Liver (tissue), 7 donors: ENCODE measurements at regions not wholly inside any gene's neighbourhood (a gene's known extent, or its start where the extent isn't known, plus 50 kb on each side); places are given as distances from the start of the nearest gene placed in this dataset.

Experiments used
- DNase-seq: peaks from one replicate; pipeline ENCODE4 v3.0.0-alpha.2; 2017; ENCODE audit warnings: low spot score
- H3K27ac ChIP-seq, 2 donors: one replicate each; pipeline ENCODE4 v1.7.0; 2013; ENCODE audit warnings: inconsistent platforms in 2 of 2, low read length in 2 of 2, control low read depth in 1 of 2, low read depth in 1 of 2, mild to moderate bottlenecking in 1 of 2
- H3K27me3 ChIP-seq, 4 donors: one replicate each; pipeline versions ENCODE4 v1.6.1 to v1.7.0; 2013; ENCODE audit warnings: low read length in 3 of 4, inconsistent platforms in 1 of 4, mild to moderate bottlenecking in 1 of 4, moderate library complexity in 1 of 4; ENCODE audit not compliant: control insufficient read depth in 4 of 4, insufficient read depth in 4 of 4
- H3K36me3 ChIP-seq, 4 donors: one replicate each; pipeline versions ENCODE4 v1.6.1 to v1.7.0; 2013; ENCODE audit warnings: low read length in 3 of 4, mild to moderate bottlenecking in 3 of 4, low read depth in 1 of 4, moderate library complexity in 1 of 4; ENCODE audit not compliant: control insufficient read depth in 4 of 4, insufficient read depth in 3 of 4
- H3K4me1 ChIP-seq, 4 donors: one replicate each; pipeline versions ENCODE4 v1.6.1 to v1.7.0; 2013; ENCODE audit warnings: low read length in 3 of 4, mild to moderate bottlenecking in 3 of 4, moderate library complexity in 1 of 4; ENCODE audit not compliant: control insufficient read depth in 4 of 4, insufficient read depth in 4 of 4
- H3K4me3 ChIP-seq, 3 donors: one replicate each; pipeline versions ENCODE4 v1.6.1 to v1.7.0; 2013; ENCODE audit warnings: low read length in 3 of 3, control low read depth in 1 of 3, low read depth in 1 of 3, mild to moderate bottlenecking in 1 of 3
- H3K9ac ChIP-seq, 2 donors: one replicate each; pipeline ENCODE4 v1.7.0; 2013; ENCODE audit warnings: low read length in 2 of 2, mild to moderate bottlenecking in 2 of 2, moderate library complexity in 2 of 2, control low read depth in 1 of 2, low read depth in 1 of 2
- H3K9me3 ChIP-seq, 4 donors: one replicate each; pipeline versions ENCODE4 v1.6.1 to v1.7.0; 2013; ENCODE audit warnings: low read length in 3 of 4; ENCODE audit not compliant: control insufficient read depth in 4 of 4
- GABPA ChIP-seq, 2 donors: IDR thresholded peaks in 1 of 2; conservative IDR thresholded peaks in 1 of 2; 2 replicates each; pipeline ENCODE4 v1.6.1; 2016; ENCODE audit warnings: antibody characterized with exemption in 2 of 2, mild to moderate bottlenecking in 1 of 2, moderate library complexity in 1 of 2
- HNF4A ChIP-seq, 2 donors: conservative IDR thresholded peaks; 2 replicates each; pipeline ENCODE4 v1.6.1; 2016; ENCODE audit warnings: antibody characterized with exemption in 2 of 2, mild to moderate bottlenecking in 2 of 2
- HNF4G ChIP-seq: IDR thresholded peaks from 2 replicates; pipeline ENCODE4 v1.6.1; 2016; ENCODE audit warnings: antibody characterized with exemption
- JUND ChIP-seq, 2 donors: IDR thresholded peaks; 2 replicates each; pipeline ENCODE4 v1.6.1; 2016; ENCODE audit warnings: antibody characterized with exemption in 2 of 2
- RAD21 ChIP-seq, 2 donors: IDR thresholded peaks; 2 replicates each; pipeline ENCODE4 v1.6.1; 2016; ENCODE audit warnings: antibody characterized with exemption in 2 of 2, mild to moderate bottlenecking in 2 of 2
- RXRA ChIP-seq, 2 donors: IDR thresholded peaks; 2 replicates each; pipeline ENCODE4 v1.6.1; 2017 to 2018; ENCODE audit warnings: antibody characterized with exemption in 2 of 2, mild to moderate bottlenecking in 1 of 2
- YY1 ChIP-seq: IDR thresholded peaks from 2 replicates; pipeline ENCODE4 v1.6.1; 2016; ENCODE audit warnings: antibody characterized with exemption, mild to moderate bottlenecking
- WGBS: extraction: QIAGEN DNeasy Blood & Tissue Kit; methylation state at CpG from one replicate; pipeline ENCODE4 v1.1.7; 2013; 5-methylcytosine and 5-hydroxymethylcytosine counted together
- TF ChIP-seq, protein P1 (sequence below): IDR thresholded peaks from 2 replicates; pipeline ENCODE4 v1.6.1; 2016; ENCODE audit warnings: antibody characterized with exemption, mild to moderate bottlenecking
- TF ChIP-seq, protein P2 (sequence below): IDR thresholded peaks from 2 replicates; pipeline ENCODE4 v1.6.1; 2016; ENCODE audit warnings: antibody characterized with exemption
- TF ChIP-seq, protein P3 (sequence below): IDR thresholded peaks from 2 replicates; pipeline ENCODE4 v1.6.1; 2016; ENCODE audit warnings: antibody characterized with exemption
- donor health status: healthy.
- donor health status: healthy.
- donor health status: healthy.
- donor health status: healthy.

GRCh38 chr2:113829761-113830160 is 60.1 kb upstream of the ACTR3 start:
- DNase-seq = no peak
- H3K27ac ChIP-seq = no peak overlapping the region
- TF ChIP-seq, protein P1, sequence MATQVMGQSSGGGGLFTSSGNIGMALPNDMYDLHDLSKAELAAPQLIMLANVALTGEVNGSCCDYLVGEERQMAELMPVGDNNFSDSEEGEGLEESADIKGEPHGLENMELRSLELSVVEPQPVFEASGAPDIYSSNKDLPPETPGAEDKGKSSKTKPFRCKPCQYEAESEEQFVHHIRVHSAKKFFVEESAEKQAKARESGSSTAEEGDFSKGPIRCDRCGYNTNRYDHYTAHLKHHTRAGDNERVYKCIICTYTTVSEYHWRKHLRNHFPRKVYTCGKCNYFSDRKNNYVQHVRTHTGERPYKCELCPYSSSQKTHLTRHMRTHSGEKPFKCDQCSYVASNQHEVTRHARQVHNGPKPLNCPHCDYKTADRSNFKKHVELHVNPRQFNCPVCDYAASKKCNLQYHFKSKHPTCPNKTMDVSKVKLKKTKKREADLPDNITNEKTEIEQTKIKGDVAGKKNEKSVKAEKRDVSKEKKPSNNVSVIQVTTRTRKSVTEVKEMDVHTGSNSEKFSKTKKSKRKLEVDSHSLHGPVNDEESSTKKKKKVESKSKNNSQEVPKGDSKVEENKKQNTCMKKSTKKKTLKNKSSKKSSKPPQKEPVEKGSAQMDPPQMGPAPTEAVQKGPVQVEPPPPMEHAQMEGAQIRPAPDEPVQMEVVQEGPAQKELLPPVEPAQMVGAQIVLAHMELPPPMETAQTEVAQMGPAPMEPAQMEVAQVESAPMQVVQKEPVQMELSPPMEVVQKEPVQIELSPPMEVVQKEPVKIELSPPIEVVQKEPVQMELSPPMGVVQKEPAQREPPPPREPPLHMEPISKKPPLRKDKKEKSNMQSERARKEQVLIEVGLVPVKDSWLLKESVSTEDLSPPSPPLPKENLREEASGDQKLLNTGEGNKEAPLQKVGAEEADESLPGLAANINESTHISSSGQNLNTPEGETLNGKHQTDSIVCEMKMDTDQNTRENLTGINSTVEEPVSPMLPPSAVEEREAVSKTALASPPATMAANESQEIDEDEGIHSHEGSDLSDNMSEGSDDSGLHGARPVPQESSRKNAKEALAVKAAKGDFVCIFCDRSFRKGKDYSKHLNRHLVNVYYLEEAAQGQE = no peak
- no peaks in the 10 kb centered on the region for H3K36me3 ChIP-seq
- H3K27me3 ChIP-seq = no peaks in the 10 kb centered on the region
- no peaks in the 10 kb centered on the region for H3K9me3 ChIP-seq
- H3K4me1 ChIP-seq = no peaks in the 10 kb centered on the region
- 70% methylated on average over 5 of the region's 5 CpGs for WGBS
- H3K4me3 ChIP-seq = no peak overlapping the region
- H3K9ac ChIP-seq = no peak overlapping the region

DNA sequence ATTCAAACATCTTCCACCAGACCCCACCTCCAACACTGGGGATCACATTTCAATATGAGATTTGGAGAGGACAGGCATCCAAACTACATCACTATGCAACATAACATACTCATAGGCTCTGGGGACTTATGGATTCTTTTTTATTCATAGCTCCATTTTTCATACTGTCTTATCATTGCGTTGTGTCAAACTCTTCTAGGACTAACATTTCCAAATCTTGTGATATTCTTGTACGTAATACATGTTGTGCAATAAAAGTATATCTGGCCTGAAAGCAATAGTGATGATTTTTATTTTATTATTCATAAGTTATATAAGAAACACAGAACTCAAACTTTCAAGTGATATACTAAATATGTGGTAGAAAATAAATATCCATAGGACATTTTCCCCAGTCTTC is 60.6 kb upstream of the ACTR3 start:
- no peak overlapping the region for H3K27ac ChIP-seq
- H3K4me1 ChIP-seq = no peaks in the 10 kb centered on the region
- H3K27me3 ChIP-seq = no peaks in the 10 kb centered on the region
- H3K36me3 ChIP-seq = no peaks in the 10 kb centered on the region
- H3K9ac ChIP-seq = no peak overlapping the region
- WGBS = 86% methylated on average over 2 of the region's 2 CpGs
- no peak for TF ChIP-seq RAD21 (IDR thresholded peaks at IDR 0.05)
- TF ChIP-seq, protein P2, sequence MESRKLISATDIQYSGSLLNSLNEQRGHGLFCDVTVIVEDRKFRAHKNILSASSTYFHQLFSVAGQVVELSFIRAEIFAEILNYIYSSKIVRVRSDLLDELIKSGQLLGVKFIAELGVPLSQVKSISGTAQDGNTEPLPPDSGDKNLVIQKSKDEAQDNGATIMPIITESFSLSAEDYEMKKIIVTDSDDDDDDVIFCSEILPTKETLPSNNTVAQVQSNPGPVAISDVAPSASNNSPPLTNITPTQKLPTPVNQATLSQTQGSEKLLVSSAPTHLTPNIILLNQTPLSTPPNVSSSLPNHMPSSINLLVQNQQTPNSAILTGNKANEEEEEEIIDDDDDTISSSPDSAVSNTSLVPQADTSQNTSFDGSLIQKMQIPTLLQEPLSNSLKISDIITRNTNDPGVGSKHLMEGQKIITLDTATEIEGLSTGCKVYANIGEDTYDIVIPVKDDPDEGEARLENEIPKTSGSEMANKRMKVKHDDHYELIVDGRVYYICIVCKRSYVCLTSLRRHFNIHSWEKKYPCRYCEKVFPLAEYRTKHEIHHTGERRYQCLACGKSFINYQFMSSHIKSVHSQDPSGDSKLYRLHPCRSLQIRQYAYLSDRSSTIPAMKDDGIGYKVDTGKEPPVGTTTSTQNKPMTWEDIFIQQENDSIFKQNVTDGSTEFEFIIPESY = no peak
- TF ChIP-seq JUND (IDR thresholded peaks at IDR 0.05) = no peak
- TF ChIP-seq, protein P3, sequence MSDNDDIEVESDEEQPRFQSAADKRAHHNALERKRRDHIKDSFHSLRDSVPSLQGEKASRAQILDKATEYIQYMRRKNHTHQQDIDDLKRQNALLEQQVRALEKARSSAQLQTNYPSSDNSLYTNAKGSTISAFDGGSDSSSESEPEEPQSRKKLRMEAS = no peak
- no peak for TF ChIP-seq HNF4G
- TF ChIP-seq HNF4A (conservative IDR thresholded peaks at IDR 0.05) = no peak
- no peak for TF ChIP-seq GABPA (IDR thresholded peaks at IDR 0.05 in 1 of 2, conservative IDR thresholded peaks at IDR 0.05 in 1 of 2)
- H3K4me3 ChIP-seq = no peak overlapping the region
- DNase-seq = no peak
- no peaks in the 10 kb centered on the region for H3K9me3 ChIP-seq

DNA sequence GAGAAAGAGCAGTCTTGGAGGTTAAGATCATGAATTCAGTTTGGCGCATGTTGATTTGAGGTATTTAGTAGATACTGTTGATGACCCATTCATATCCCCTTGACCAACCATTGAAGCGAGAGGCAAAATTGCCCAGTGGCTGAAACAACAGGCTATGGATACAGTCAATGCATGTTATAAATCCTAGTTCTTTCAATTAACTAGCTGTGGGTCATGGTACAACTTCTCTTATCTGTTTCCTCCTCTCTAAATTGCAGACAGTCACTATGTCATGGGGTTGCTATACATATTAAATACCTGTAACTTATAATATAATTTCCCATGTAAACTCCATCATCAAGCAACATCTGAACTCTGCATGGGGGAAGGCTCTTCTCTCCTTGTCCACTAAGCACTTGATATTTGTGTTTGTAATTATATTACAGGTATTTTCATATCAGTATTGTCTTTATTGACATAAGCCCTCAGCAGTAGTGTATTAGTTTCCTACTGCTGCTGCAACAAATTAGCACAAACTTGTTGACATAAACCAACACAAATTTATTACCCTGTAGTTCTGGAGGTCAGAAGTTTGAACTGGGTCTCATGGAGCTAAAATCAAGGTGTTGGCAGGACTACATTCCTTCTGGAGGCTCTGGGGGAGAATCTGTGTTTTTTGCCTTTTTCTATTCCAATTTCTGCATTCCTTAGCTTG is 61.7 kb upstream of the ACTR3 start:
- H3K4me3 ChIP-seq = no peak overlapping the region
- WGBS = 96% methylated on average over 2 of the region's 2 CpGs
- no peaks in the 10 kb centered on the region for H3K27me3 ChIP-seq
- no peaks in the 10 kb centered on the region for H3K4me1 ChIP-seq
- H3K36me3 ChIP-seq = no peaks in the 10 kb centered on the region
- DNase-seq = no peak
- no peak for TF ChIP-seq RXRA (IDR thresholded peaks at IDR 0.05)
- TF ChIP-seq YY1 = no peak
- no peak overlapping the region for H3K27ac ChIP-seq
- H3K9ac ChIP-seq = no peak overlapping the region
- H3K9me3 ChIP-seq = no peaks in the 10 kb centered on the region
